Stomach (tissue), 4 donors: ENCODE measurements at regions not wholly inside any gene's neighbourhood (a gene's known extent, or its start where the extent isn't known, plus 50 kb on each side); places are given as distances from the start of the nearest gene placed in this dataset.

Experiments
- CTCF ChIP-seq, 7 experiments: fragments of 450-650 bp in 4 of 7; fragments of 200-600 bp in 3 of 7; sonication (generic) in 3 of 7; IDR thresholded peaks; one replicate each; pipeline ENCODE4 v1.5.1; 2016 to 2019; ENCODE audit warnings: antibody characterized with exemption in 7 of 7, control low read depth in 2 of 7, mild to moderate bottlenecking in 1 of 7
- POLR2A ChIP-seq, 4 donors: fragments of 450-650 bp; IDR thresholded peaks; one replicate each; pipeline ENCODE4 v1.6.1; 2016; ENCODE audit warnings: antibody characterized with exemption in 4 of 4, control low read depth in 2 of 4, mild to moderate bottlenecking in 1 of 4, moderate library complexity in 1 of 4

GRCh38 chr3:16816048-16816780 lies 68.5 kb upstream of the PLCL2 start:
- TF ChIP-seq CTCF (IDR thresholded peaks at IDR 0.05): no peak
- no peak for TF ChIP-seq POLR2A (IDR thresholded peaks at IDR 0.05)
